SH-SY5Y (cell line): ENCODE measurements at regions not wholly inside any gene's neighbourhood (a gene's known extent, or its start where the extent isn't known, plus 50 kb on each side); places are given as distances from the start of the nearest gene placed in this dataset.

Experiments used
- GATA2 ChIP-seq: IDR thresholded peaks from 2 replicates; pipeline ENCODE4 v1.6.1; 2011; ENCODE audit warnings: mild to moderate bottlenecking, low read depth, low read length
- GATA3 ChIP-seq: IDR thresholded peaks from 2 replicates; pipeline ENCODE4 v1.6.1; 2011; ENCODE audit warnings: low read depth, mild to moderate bottlenecking, low read length, moderate library complexity

DNA sequence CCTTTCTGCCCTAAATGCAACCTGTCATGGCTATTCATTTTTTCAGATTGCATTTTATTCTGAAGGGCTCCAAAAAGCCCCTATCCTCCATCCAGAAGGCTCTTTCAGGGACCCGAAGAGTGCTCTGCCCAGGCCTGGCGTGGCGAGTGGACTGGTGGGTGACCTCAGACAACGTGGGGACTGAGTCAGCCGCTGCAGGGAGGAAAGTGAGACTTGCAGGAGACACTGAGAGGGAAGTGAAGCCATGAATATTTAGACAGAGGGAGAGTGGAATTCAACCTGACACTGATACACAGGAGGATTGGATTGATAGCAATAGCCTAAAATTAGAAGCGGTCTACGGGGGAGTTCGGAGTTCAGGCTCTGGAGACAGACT lies 63.6 kb upstream of the SIX2 start:
- no peak for TF ChIP-seq GATA2
- no peak for TF ChIP-seq GATA3
